Fibroblast of peridontal ligament (primary cell): ENCODE measurements at regions not wholly inside any gene's neighbourhood (a gene's known extent, or its start where the extent isn't known, plus 50 kb on each side); places are given as distances from the start of the nearest gene placed in this dataset.
"Not testable (repeated sequence)": the region's sequence is repeated elsewhere in the genome, so short reads cannot be mapped to it uniquely, and the experiment has no call there.

Source experiments
- DNase-seq: peaks from one replicate; pipeline ENCODE4 v3.0.0-alpha.2; 2010; ENCODE audit errors: extremely low read depth

GRCh38 chr5:159642379-159642778 is 273.9 kb upstream of the ADRA1B start:
- no peak for DNase-seq

- DNase-seq, result peak; percentile 7
Measured at GRCh38 chr5:159644053-159644452, 272.2 kb upstream of the ADRA1B start.

- DNase-seq, result no peak
Measured at GRCh38 chr5:159645179-159645846, 271.0 kb upstream of the ADRA1B start.

GRCh38 chr5:159650803-159651202 is 265.5 kb upstream of the ADRA1B start:
- DNase-seq, result no peak

- no peak for DNase-seq
Measured at GRCh38 chr5:159655757-159656409, 260.4 kb upstream of the ADRA1B start.

- no peak for DNase-seq
Measured at GRCh38 chr5:159657298-159657697, 259.0 kb upstream of the ADRA1B start.

GRCh38 chr5:159657771-159658170 is 258.5 kb upstream of the ADRA1B start:
- no peak for DNase-seq

- no peak for DNase-seq
Measured at GRCh38 chr5:159658266-159658925, 257.9 kb upstream of the ADRA1B start.

GRCh38 chr5:159660401-159660800 is 255.9 kb upstream of the ADRA1B start:
- DNase-seq, result no peak

- DNase-seq, result peak; percentile 48
Measured at GRCh38 chr5:159663986-159664385, 252.3 kb upstream of the ADRA1B start.

- no peak for DNase-seq
Measured at GRCh38 chr5:159667286-159667685, 249.0 kb upstream of the ADRA1B start.

GRCh38 chr5:159668556-159668955 is 247.7 kb upstream of the ADRA1B start:
- DNase-seq, result no peak

GRCh38 chr5:159669559-159669958 is 246.7 kb upstream of the ADRA1B start:
- DNase-seq, result no peak

GRCh38 chr5:159671886-159672285 is 244.4 kb upstream of the ADRA1B start:
- no peak for DNase-seq

- DNase-seq, result no peak
Measured at GRCh38 chr5:159673538-159673937, 242.7 kb upstream of the ADRA1B start.

GRCh38 chr5:159678657-159679392 is 237.5 kb upstream of the ADRA1B start:
- no peak for DNase-seq

GRCh38 chr5:159680095-159680494 is 236.2 kb upstream of the ADRA1B start:
- no peak for DNase-seq

GRCh38 chr5:159681661-159682060 is 234.6 kb upstream of the ADRA1B start:
- no peak for DNase-seq

GRCh38 chr5:159682623-159683022 is 233.7 kb upstream of the ADRA1B start:
- DNase-seq, result no peak

GRCh38 chr5:159687892-159688291 is 228.4 kb upstream of the ADRA1B start:
- DNase-seq, result not testable (repeated sequence)

- DNase-seq, result no peak
Measured at GRCh38 chr5:159695741-159696294, 220.5 kb upstream of the ADRA1B start.

- peak; percentile 17 for DNase-seq
Measured at GRCh38 chr5:159697530-159697929, 218.8 kb upstream of the ADRA1B start.
